ENCODE measurements at regions not wholly inside any gene's neighbourhood (a gene's known extent, or its start where the extent isn't known, plus 50 kb on each side); places are given as distances from the start of the nearest gene placed in this dataset.
"Not testable (repeated sequence)": the region's sequence is repeated elsewhere in the genome, so short reads cannot be mapped to it uniquely, and the experiment has no call there.

DNA sequence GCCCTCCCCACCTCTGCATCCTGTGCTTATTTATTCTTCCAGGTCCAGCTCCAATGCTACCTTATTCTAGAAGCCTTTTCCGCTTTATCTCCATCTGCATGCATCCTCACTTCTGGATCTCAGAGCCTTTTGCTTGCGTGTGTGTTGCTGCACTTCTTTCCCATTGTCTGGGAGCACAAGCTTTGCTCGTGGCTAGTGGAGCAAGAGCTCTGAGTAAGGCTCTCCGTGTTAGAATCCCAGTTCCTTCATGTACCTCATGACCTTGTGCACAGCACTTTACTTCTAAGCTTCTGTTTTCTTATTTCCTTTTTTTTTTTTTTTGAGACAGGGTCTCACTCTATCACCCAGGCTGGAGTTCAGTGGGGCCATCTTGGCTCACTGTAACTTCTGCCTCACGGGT is 140.0 kb upstream of the POU3F1 start:
- H3K4me1 ChIP-seq (ENCODE audit: control insufficient read depth in 1 of 2, low read depth in 2 of 2): no peaks in the 10 kb centered on the region
- ATAC-seq (ENCODE audit: insufficient number of reproducible peaks, low FRiP score, low read depth) (no peak), DNase-seq (ENCODE audit: low spot score) (no peak)
- no peak overlapping the region for H3K27ac ChIP-seq
- no peak for TF ChIP-seq CTCF (IDR thresholded peaks at IDR 0.05)
- no peak overlapping the region for H3K4me3 ChIP-seq
- H3K36me3 ChIP-seq: no peaks in the 10 kb centered on the region
- no peaks in the 10 kb centered on the region for H3K9me3 ChIP-seq
- no peaks in the 10 kb centered on the region for H3K27me3 ChIP-seq (replicated peaks; ENCODE audit: insufficient read depth)

DNA sequence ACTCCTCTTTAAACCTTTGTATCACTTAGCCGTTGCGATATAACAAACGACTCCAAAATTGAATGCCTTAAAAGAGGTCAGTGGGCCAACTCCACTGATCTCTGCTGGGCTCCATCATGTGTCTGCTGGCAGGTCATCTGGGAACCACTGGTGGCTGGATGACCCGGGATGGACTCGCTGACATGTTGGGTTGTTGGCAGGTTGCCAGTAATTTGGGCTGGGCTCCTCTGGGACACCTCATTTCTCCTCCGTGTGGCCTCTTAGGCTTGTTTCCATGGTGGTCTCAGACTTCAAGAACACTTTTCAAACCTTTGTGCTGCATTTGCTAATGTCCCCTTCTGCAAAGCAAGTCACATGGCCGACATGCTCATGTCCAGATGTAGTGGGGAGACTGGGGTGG is 139.3 kb upstream of the POU3F1 start:
- no peak overlapping the region for H3K4me3 ChIP-seq
- ATAC-seq (ENCODE audit: insufficient number of reproducible peaks, low FRiP score, low read depth) (no peak), DNase-seq (ENCODE audit: low spot score) (no peak)
- H3K27me3 ChIP-seq (replicated peaks; ENCODE audit: insufficient read depth): no peaks in the 10 kb centered on the region
- no peaks in the 10 kb centered on the region for H3K9me3 ChIP-seq
- no peak for TF ChIP-seq CTCF (IDR thresholded peaks at IDR 0.05)
- no peaks in the 10 kb centered on the region for H3K36me3 ChIP-seq
- no peak overlapping the region for H3K27ac ChIP-seq
- H3K4me1 ChIP-seq (ENCODE audit: control insufficient read depth in 1 of 2, low read depth in 2 of 2): no peaks in the 10 kb centered on the region

- H3K27ac ChIP-seq: no peak overlapping the region
- no peaks in the 10 kb centered on the region for H3K4me1 ChIP-seq (ENCODE audit: control insufficient read depth in 1 of 2, low read depth in 2 of 2)
- no peak for ATAC-seq (ENCODE audit: insufficient number of reproducible peaks, low FRiP score, low read depth)
- DNase-seq (ENCODE audit: low spot score): no peak
- no peaks in the 10 kb centered on the region for H3K9me3 ChIP-seq
- TF ChIP-seq CTCF (IDR thresholded peaks at IDR 0.05): no peak
- no peaks in the 10 kb centered on the region for H3K27me3 ChIP-seq (replicated peaks; ENCODE audit: insufficient read depth)
- H3K4me3 ChIP-seq: no peak overlapping the region
- H3K36me3 ChIP-seq: no peaks in the 10 kb centered on the region
Observed at GRCh38 chr1:38183747-38184146, 137.2 kb upstream of the POU3F1 start.

DNA sequence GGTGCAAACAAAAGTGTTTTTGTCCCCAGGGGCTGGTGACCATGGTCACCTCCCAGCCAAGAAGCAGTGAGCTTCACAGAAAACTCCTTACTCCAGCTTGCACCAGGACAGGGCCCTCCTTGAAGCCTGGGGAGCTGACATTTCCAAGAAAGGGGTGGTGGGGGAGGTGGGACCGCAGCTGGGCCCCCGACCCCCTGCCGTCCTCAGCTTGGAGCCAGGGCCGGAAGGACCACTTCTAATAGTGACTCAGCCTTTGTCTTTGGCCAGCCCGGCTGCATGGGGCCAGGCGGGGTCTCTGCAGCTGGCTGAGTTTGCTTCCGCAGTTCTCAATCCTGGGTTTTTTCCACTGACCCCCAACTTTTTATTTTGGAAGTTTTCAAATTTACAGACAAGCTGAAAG is 136.5 kb upstream of the POU3F1 start:
- no peak for TF ChIP-seq CTCF (IDR thresholded peaks at IDR 0.05)
- Histone ChIP-seq H3K27ac (no peak overlapping the region), H3K4me3 (no peak overlapping the region), H3K4me1 (ENCODE audit: control insufficient read depth in 1 of 2, low read depth in 2 of 2) (no peaks in the 10 kb centered on the region), H3K36me3 (no peaks in the 10 kb centered on the region), H3K27me3 (replicated peaks; ENCODE audit: insufficient read depth) (no peaks in the 10 kb centered on the region), H3K9me3 (no peaks in the 10 kb centered on the region)
- DNase-seq (ENCODE audit: low spot score) (no peak), ATAC-seq (ENCODE audit: insufficient number of reproducible peaks, low FRiP score, low read depth) (no peak)

DNA sequence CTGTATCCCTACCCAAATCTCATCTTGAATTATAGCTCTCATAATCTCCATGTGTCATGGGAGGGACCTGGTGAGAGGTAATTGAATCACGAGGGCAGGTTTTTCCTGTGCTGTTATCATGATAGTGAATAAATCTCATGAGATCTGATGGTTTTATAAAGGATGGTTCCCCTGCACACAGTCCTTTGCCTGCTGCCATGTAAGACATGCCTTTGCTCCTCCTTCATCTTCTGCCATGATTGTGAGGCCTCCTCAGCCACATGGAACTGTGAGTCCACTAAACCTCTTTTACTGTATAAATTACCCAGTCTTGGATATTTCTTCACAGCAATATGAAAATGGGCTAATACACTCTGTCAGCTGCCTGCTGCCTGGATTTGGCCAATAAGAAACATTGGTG is 133.8 kb upstream of the POU3F1 start:
- not testable (repeated sequence) for DNase-seq (ENCODE audit: low spot score); H3K9me3 ChIP-seq; H3K4me1 ChIP-seq (ENCODE audit: control insufficient read depth in 1 of 2, low read depth in 2 of 2); H3K4me3 ChIP-seq; ATAC-seq (ENCODE audit: insufficient number of reproducible peaks, low FRiP score, low read depth); H3K27ac ChIP-seq; H3K36me3 ChIP-seq; H3K27me3 ChIP-seq (replicated peaks; ENCODE audit: insufficient read depth)

DNA sequence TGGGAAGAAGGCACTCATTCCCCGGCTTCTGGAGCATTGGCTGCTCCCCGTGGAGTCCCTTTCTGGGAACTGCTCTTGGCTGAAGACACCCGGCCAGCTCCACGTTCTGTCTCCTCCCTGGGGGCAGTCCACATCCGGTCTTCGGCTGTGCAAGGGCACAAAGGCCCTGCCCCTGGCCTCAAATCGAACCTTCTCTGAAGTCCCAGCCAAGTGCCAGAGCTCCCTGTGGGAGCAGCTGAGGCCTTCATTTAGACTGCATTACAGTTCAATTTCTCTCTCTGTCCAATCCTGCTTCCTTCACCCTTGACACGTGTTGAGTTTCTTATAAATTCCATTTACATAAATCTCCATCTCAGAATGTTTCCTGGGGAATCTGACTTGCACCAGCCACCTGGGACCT is 132.9 kb upstream of the POU3F1 start:
- H3K27ac ChIP-seq: no peak overlapping the region
- no peaks in the 10 kb centered on the region for H3K27me3 ChIP-seq (replicated peaks; ENCODE audit: insufficient read depth)
- ATAC-seq (ENCODE audit: insufficient number of reproducible peaks, low FRiP score, low read depth) (no peak), DNase-seq (ENCODE audit: low spot score) (no peak)
- no peaks in the 10 kb centered on the region for H3K9me3 ChIP-seq
- H3K4me1 ChIP-seq (ENCODE audit: control insufficient read depth in 1 of 2, low read depth in 2 of 2): no peaks in the 10 kb centered on the region
- no peaks in the 10 kb centered on the region for H3K36me3 ChIP-seq
- no peak overlapping the region for H3K4me3 ChIP-seq
- no peak for TF ChIP-seq CTCF (IDR thresholded peaks at IDR 0.05)

All from thoracic aorta (tissue), 2 donors.